LNCaP clone FGC (cell line): ENCODE measurements at regions not wholly inside any gene's neighbourhood (a gene's known extent, or its start where the extent isn't known, plus 50 kb on each side); places are given as distances from the start of the nearest gene placed in this dataset.
"Not testable (repeated sequence)": the region's sequence is repeated elsewhere in the genome, so short reads cannot be mapped to it uniquely, and the experiment has no call there.

Experiments used
- DNase-seq: peaks from one replicate; pipeline ENCODE4 v3.0.0-alpha.2; 2011; ENCODE audit warnings: low read depth
- H3K4me3 ChIP-seq: 2 replicates; pipeline ENCODE4 v1.5.1; 2011; ENCODE audit warnings: mild to moderate bottlenecking, low read depth, low read length, control low read depth
- CTCF ChIP-seq: IDR thresholded peaks from 2 replicates; pipeline ENCODE4 v1.5.1; 2012; ENCODE audit warnings: mild to moderate bottlenecking; ENCODE audit not compliant: control insufficient read depth, insufficient read depth; ENCODE audit errors: extremely low read depth

- H3K4me3 ChIP-seq: no peak overlapping the region
- DNase-seq: peak; percentile 65
- no peak for TF ChIP-seq CTCF
Measured at GRCh38 chr13:81874253-81874652, 1533.3 kb upstream of the SPRY2 start.

- DNase-seq: peak; percentile 6
- no peak overlapping the region for H3K4me3 ChIP-seq
- peak; percentile 55 for TF ChIP-seq CTCF
Measured at GRCh38 chr13:81872581-81872980, 1531.7 kb upstream of the SPRY2 start.

GRCh38 chr13:81871751-81872325 lies 1530.9 kb upstream of the SPRY2 start:
- not testable (repeated sequence) for DNase-seq, H3K4me3 ChIP-seq

GRCh38 chr13:81848291-81848690 lies 1507.4 kb upstream of the SPRY2 start:
- no peak for TF ChIP-seq CTCF
- no peak overlapping the region for H3K4me3 ChIP-seq
- DNase-seq: no peak

- no peak for TF ChIP-seq CTCF
- H3K4me3 ChIP-seq: no peak overlapping the region
- DNase-seq: no peak
Measured at GRCh38 chr13:81846771-81847170, 1505.8 kb upstream of the SPRY2 start.

GRCh38 chr13:81821259-81821658 lies 1480.3 kb upstream of the SPRY2 start:
- no peak for DNase-seq
- no peak for TF ChIP-seq CTCF
- no peak overlapping the region for H3K4me3 ChIP-seq

GRCh38 chr13:81800433-81800832 lies 1459.5 kb upstream of the SPRY2 start:
- TF ChIP-seq CTCF: no peak
- no peak overlapping the region for H3K4me3 ChIP-seq
- DNase-seq: no peak
